Gastrocnemius medialis (tissue), 4 donors: ENCODE measurements at regions not wholly inside any gene's neighbourhood (a gene's known extent, or its start where the extent isn't known, plus 50 kb on each side); places are given as distances from the start of the nearest gene placed in this dataset.

ENCODE experiments used
- ATAC-seq, 2 donors: fragments of 150-250 bp; one replicate each; pipeline ENCODE4 v1.9.1; 2016
- DNase-seq, 2 donors: peaks; one replicate each; pipeline ENCODE4 v3.0.0-alpha.2; 2019
- H3K27ac ChIP-seq, 4 donors: fragments of 200-600 bp; sonication (generic); 1 replicate in 1 of 4; 2 replicates in 3 of 4; pipeline ENCODE4 v1.5.1; 2016 to 2018; ENCODE audit warnings: mild to moderate bottlenecking in 2 of 4, moderate library complexity in 1 of 4
- H3K27me3 ChIP-seq, 3 donors: fragments of 200-600 bp; sonication (generic) in 2 of 3; 1 replicate in 1 of 3; 2 replicates in 2 of 3; pipeline versions ENCODE4 v1.5.1 to v1.6.0; 2016 to 2019; ENCODE audit warnings: mild to moderate bottlenecking in 1 of 3, moderate library complexity in 1 of 3
- H3K36me3 ChIP-seq, 2 donors: fragments of 200-600 bp; sonication (generic) in 1 of 2; one replicate each; pipeline ENCODE4 v1.5.1; 2017 to 2018
- H3K4me1 ChIP-seq, 2 donors: fragments of 200-600 bp; sonication (generic) in 1 of 2; one replicate each; pipeline ENCODE4 v1.5.1; 2016 to 2017; ENCODE audit warnings: mild to moderate bottlenecking in 2 of 2
- H3K4me3 ChIP-seq, 4 donors: fragments of 200-600 bp; sonication (generic) in 3 of 4; 1 replicate in 1 of 4; 2 replicates in 3 of 4; pipeline ENCODE4 v1.5.1; 2016 to 2019; ENCODE audit warnings: mild to moderate bottlenecking in 2 of 4
- H3K9me3 ChIP-seq, 3 donors: fragments of 200-600 bp; sonication (generic) in 2 of 3; 1 replicate in 1 of 3; 2 replicates in 2 of 3; pipeline ENCODE4 v1.5.1; 2016 to 2019
- CTCF ChIP-seq, 5 experiments: fragments of 450-650 bp in 3 of 5; fragments of 200-600 bp in 2 of 5; sonication (generic) in 2 of 5; IDR thresholded peaks in 4 of 5; conservative IDR thresholded peaks in 1 of 5; 1 replicate in 4 of 5; 2 replicates in 1 of 5; pipeline ENCODE4 v1.5.1; 2016 to 2019; ENCODE audit warnings: antibody characterized with exemption in 5 of 5, mild to moderate bottlenecking in 3 of 5, moderate library complexity in 3 of 5
- POLR2A ChIP-seq, 2 donors: fragments of 450-650 bp; IDR thresholded peaks; one replicate each; pipeline ENCODE4 v1.6.1; 2017; ENCODE audit warnings: antibody characterized with exemption in 2 of 2, mild to moderate bottlenecking in 2 of 2, moderate library complexity in 2 of 2
- in situ Hi-C, 4 donors: fragments of 200-750 bp; cut with MboI; loops; one replicate each; pipeline versions ENCODE4 v1.15.0 to v1.8.0; 2017; ENCODE audit warnings: low sequenced_read_pairs in 4 of 4
- intact Hi-C: fragments of 100-400 bp; cut with DNase I; formaldehyde crosslinking; loops from one replicate; pipeline ENCODE4 v1.15.1; 2023; ENCODE audit warnings: low total_unique reads

DNA sequence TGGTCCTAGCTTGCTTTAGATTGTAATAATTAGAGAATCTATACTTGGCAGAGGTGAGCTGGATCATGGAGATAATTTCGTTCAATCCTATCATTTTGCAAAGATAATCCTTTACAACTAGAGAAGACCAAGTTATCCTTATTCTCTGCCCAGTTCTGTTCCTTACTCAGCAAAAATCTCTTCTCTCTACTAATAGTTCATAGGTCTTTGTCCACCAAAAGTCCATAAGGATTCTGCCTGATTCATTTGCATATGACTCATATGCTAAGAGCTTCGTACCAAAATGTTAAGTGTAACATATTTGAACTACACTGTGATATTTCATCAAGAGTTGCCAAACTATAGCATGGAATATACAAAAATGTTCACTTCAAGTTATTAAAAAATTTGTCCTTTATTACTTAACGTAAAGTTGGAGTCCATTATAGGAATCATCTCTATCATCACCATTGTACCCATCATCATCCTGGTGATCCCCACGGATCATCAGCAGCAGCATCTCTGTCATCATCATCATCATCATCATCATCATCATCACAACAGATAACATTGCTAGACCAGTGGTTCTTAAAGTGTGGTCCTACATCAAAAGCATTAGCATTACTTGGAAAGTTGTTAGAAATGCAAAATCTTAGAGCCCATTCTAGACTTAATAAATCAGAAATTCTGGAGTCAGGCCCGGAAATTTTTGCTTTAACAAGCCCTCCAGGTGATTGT, 463.0 kb downstream of the DHX35 start:
- intact Hi-C loops, result no loop called here
- ATAC-seq, result no peak

GRCh38 chr20:39421571-39422105, 459.5 kb downstream of the DHX35 start:
- H3K36me3 ChIP-seq, result no peaks in the 10 kb centered on the region
- H3K27me3 ChIP-seq, result no peaks in the 10 kb centered on the region
- ATAC-seq (no peak), DNase-seq (no peak)
- in situ Hi-C loops, result no loop called here
- TF ChIP-seq CTCF (IDR thresholded peaks at IDR 0.05 in 4 of 5, conservative IDR thresholded peaks at IDR 0.05 in 1 of 5) (no peak), POLR2A (IDR thresholded peaks at IDR 0.05) (no peak)
- intact Hi-C loops, result no loop called here
- H3K27ac ChIP-seq, result no peak overlapping the region
- H3K4me3 ChIP-seq, result no peak overlapping the region
- no peaks in the 10 kb centered on the region for H3K4me1 ChIP-seq
- H3K9me3 ChIP-seq, result no peaks in the 10 kb centered on the region

More for the DNA sequence above, 463.0 kb downstream of the DHX35 start:
- H3K27ac ChIP-seq, result no peak overlapping the region
- no peaks in the 10 kb centered on the region for H3K4me1 ChIP-seq
- no peaks in the 10 kb centered on the region for H3K27me3 ChIP-seq
- no peak for DNase-seq
- no peaks in the 10 kb centered on the region for H3K36me3 ChIP-seq
- H3K9me3 ChIP-seq, result no peaks in the 10 kb centered on the region
- in situ Hi-C loops, result no loop called here
- no peak for TF ChIP-seq CTCF (IDR thresholded peaks at IDR 0.05 in 4 of 5, conservative IDR thresholded peaks at IDR 0.05 in 1 of 5)
- TF ChIP-seq POLR2A (IDR thresholded peaks at IDR 0.05), result no peak
- no peak overlapping the region for H3K4me3 ChIP-seq

- in situ Hi-C loops (no loop called here), intact Hi-C loops (no loop called here)
- Histone ChIP-seq H3K27me3 (no peaks in the 10 kb centered on the region), H3K4me1 (no peaks in the 10 kb centered on the region), H3K4me3 (no peak overlapping the region), H3K9me3 (no peaks in the 10 kb centered on the region), H3K36me3 (no peaks in the 10 kb centered on the region), H3K27ac (no peak overlapping the region)
- ATAC-seq, result no peak
- TF ChIP-seq POLR2A (IDR thresholded peaks at IDR 0.05), result no peak
- TF ChIP-seq CTCF (IDR thresholded peaks at IDR 0.05 in 4 of 5, conservative IDR thresholded peaks at IDR 0.05 in 1 of 5), result no peak
- no peak for DNase-seq
Measured at GRCh38 chr20:39412091-39412490, 449.9 kb downstream of the DHX35 start.

- in situ Hi-C loops, result no loop called here
- no peaks in the 10 kb centered on the region for H3K27me3 ChIP-seq
- H3K27ac ChIP-seq, result no peak overlapping the region
- DNase-seq (no peak), ATAC-seq (no peak)
- H3K4me1 ChIP-seq, result no peaks in the 10 kb centered on the region
- intact Hi-C loops, result no loop called here
- H3K36me3 ChIP-seq, result no peaks in the 10 kb centered on the region
- no peak for TF ChIP-seq CTCF (IDR thresholded peaks at IDR 0.05 in 4 of 5, conservative IDR thresholded peaks at IDR 0.05 in 1 of 5)
- no peak for TF ChIP-seq POLR2A (IDR thresholded peaks at IDR 0.05)
- no peaks in the 10 kb centered on the region for H3K9me3 ChIP-seq
- no peak overlapping the region for H3K4me3 ChIP-seq
Measured at GRCh38 chr20:39399463-39399862, 437.3 kb downstream of the DHX35 start.
